Right renal cortex interstitium (tissue), 3 donors: ENCODE measurements at regions not wholly inside any gene's neighbourhood (a gene's known extent, or its start where the extent isn't known, plus 50 kb on each side); places are given as distances from the start of the nearest gene placed in this dataset.

ENCODE experiments used
- DNase-seq, 3 donors: peaks; one replicate each; pipeline ENCODE4 v3.0.0-alpha.2; 2013; ENCODE audit warnings: low read depth in 3 of 3, low spot score in 2 of 3

GRCh38 chr2:8267721-8268120, 414.1 kb upstream of the ID2 start:
- no peak for DNase-seq

GRCh38 chr2:8268172-8268783, 413.6 kb upstream of the ID2 start:
- no peak for DNase-seq

- no peak for DNase-seq
Measured at GRCh38 chr2:8270699-8271098, 411.2 kb upstream of the ID2 start.

GRCh38 chr2:8271461-8271860, 410.4 kb upstream of the ID2 start:
- no peak for DNase-seq

- no peak for DNase-seq
Measured at GRCh38 chr2:8276026-8276425, 405.8 kb upstream of the ID2 start.

- DNase-seq = no peak
Measured at GRCh38 chr2:8277921-8278571, 403.8 kb upstream of the ID2 start.

GRCh38 chr2:8278709-8279354, 403.0 kb upstream of the ID2 start:
- no peak for DNase-seq

- DNase-seq = no peak
Measured at GRCh38 chr2:8279506-8279905, 402.4 kb upstream of the ID2 start.

- no peak for DNase-seq
Measured at GRCh38 chr2:8281234-8281633, 400.6 kb upstream of the ID2 start.

GRCh38 chr2:8281950-8282857, 399.7 kb upstream of the ID2 start:
- no peak for DNase-seq

- DNase-seq = no peak
Measured at GRCh38 chr2:8282858-8283252, 399.0 kb upstream of the ID2 start.

GRCh38 chr2:8285081-8285480, 396.8 kb upstream of the ID2 start:
- no peak for DNase-seq

GRCh38 chr2:8285898-8286297, 396.0 kb upstream of the ID2 start:
- no peak for DNase-seq

- no peak for DNase-seq
Measured at GRCh38 chr2:8288206-8288605, 393.6 kb upstream of the ID2 start.

GRCh38 chr2:8289111-8289510, 392.7 kb upstream of the ID2 start:
- no peak for DNase-seq

GRCh38 chr2:8290771-8291352, 391.0 kb upstream of the ID2 start:
- no peak for DNase-seq

GRCh38 chr2:8296306-8296705, 385.6 kb upstream of the ID2 start:
- no peak for DNase-seq

GRCh38 chr2:8297376-8298231, 384.3 kb upstream of the ID2 start:
- DNase-seq = no peak

- DNase-seq = no peak
Measured at GRCh38 chr2:8298783-8299182, 383.1 kb upstream of the ID2 start.

- no peak for DNase-seq
Measured at GRCh38 chr2:8300216-8300615, 381.6 kb upstream of the ID2 start.
